Endothelial cell of umbilical vein (primary cell): ENCODE measurements at regions not wholly inside any gene's neighbourhood (a gene's known extent, or its start where the extent isn't known, plus 50 kb on each side); places are given as distances from the start of the nearest gene placed in this dataset.

Experiments used
- BruUV-seq: library from RNA; stranded (reverse); fragments of 400-500 nt; replicated peaks from 2 replicates; lab custom pipeline; 2021; lab: Mats Ljungman, UMichigan
- CTCF ChIA-PET: fragments of 300-600, 350-600 bp; sonication (Branson Sonifier 250); formaldehyde crosslinking; loops from one replicate; lab custom pipeline; 2021; ENCODE audit warnings: antibody characterized with exemption, inconsistent platforms; lab: Charles Lee
- POLR2A ChIA-PET: fragments of 300-600, 350-600 bp; sonication (Branson Sonifier 250); formaldehyde crosslinking; loops from one replicate; lab custom pipeline; 2021; ENCODE audit warnings: antibody characterized with exemption, inconsistent platforms; lab: Charles Lee
- DNase-seq: peaks from one replicate; pipeline ENCODE4 v3.0.0-alpha.2; 2011; ENCODE audit warnings: low read depth, low spot score
- FAIRE-seq: peaks from 2 replicates; lab custom pipeline; 2011; peaks lifted over from hg19 to GRCh38; lab: Jason Lieb, UNC
- H2AFZ ChIP-seq: 2 replicates; pipeline ENCODE4 v1.6.0; 2012; ENCODE audit warnings: low read depth, low read length, control low read depth, inconsistent platforms
- H3K27ac ChIP-seq: 2 replicates; pipeline ENCODE4 v1.5.1; 2011; ENCODE audit warnings: low read depth, mild to moderate bottlenecking, control low read depth, low read length, moderate library complexity; ENCODE audit not compliant: insufficient read depth
- H3K27me3 ChIP-seq, 2 experiments: 2 replicates each; pipeline versions ENCODE4 v1.6.0 to v1.6.1; 2011; ENCODE audit warnings: low read length in 2 of 2, mixed read lengths in 1 of 2; ENCODE audit not compliant: control insufficient read depth in 2 of 2, insufficient read depth in 2 of 2
- H3K36me3 ChIP-seq, 2 experiments: 2 replicates in 1 of 2; 3 replicates in 1 of 2; pipeline ENCODE4 v1.5.1; 2011; ENCODE audit warnings: low read length in 2 of 2, mild to moderate bottlenecking in 1 of 2, moderate library complexity in 1 of 2; ENCODE audit not compliant: control insufficient read depth in 2 of 2, insufficient read depth in 2 of 2; ENCODE audit errors: extremely low read depth in 1 of 2
- H3K4me1 ChIP-seq: 3 replicates; pipeline ENCODE4 v1.5.1; 2011; ENCODE audit warnings: mild to moderate bottlenecking, low read length; ENCODE audit not compliant: control insufficient read depth, insufficient read depth; ENCODE audit errors: extremely low read depth
- H3K4me2 ChIP-seq: 2 replicates; pipeline ENCODE4 v1.6.1; 2011; ENCODE audit warnings: low read length, control low read depth, mixed read lengths; ENCODE audit not compliant: insufficient read depth
- H3K4me3 ChIP-seq, 3 experiments: fragments of 200-600 bp in 1 of 3; sonication (generic), shearing (Covaris generic) in 1 of 3; replicated peaks in 1 of 3; 2 replicates each; pipeline ENCODE4 v1.5.1; 2011 to 2016; ENCODE audit warnings: control low read depth in 3 of 3, low read length in 3 of 3, mild to moderate bottlenecking in 2 of 3, inconsistent platforms in 1 of 3, low read depth in 1 of 3, moderate library complexity in 1 of 3; ENCODE audit not compliant: insufficient read depth in 1 of 3
- H3K79me2 ChIP-seq: 2 replicates; pipeline ENCODE4 v1.6.0; 2012; ENCODE audit warnings: low read length, inconsistent platforms; ENCODE audit not compliant: control insufficient read depth, insufficient read depth
- H3K9ac ChIP-seq: replicated peaks from 2 replicates; pipeline ENCODE3; 2011; ENCODE audit warnings: low read length, control low read depth; ENCODE audit not compliant: insufficient read depth; ENCODE audit errors: extremely low read depth
- H3K9me1 ChIP-seq: replicated peaks from 3 replicates; pipeline ENCODE4 v1.6.0; 2011; ENCODE audit warnings: mild to moderate bottlenecking, low read length; ENCODE audit not compliant: control insufficient read depth, insufficient read depth; ENCODE audit errors: extremely low read depth
- H3K9me3 ChIP-seq: replicated peaks from 2 replicates; pipeline ENCODE4 v1.5.1; 2012; ENCODE audit warnings: low read length, inconsistent platforms; ENCODE audit not compliant: control insufficient read depth, insufficient read depth
- H4K20me1 ChIP-seq: replicated peaks from 2 replicates; pipeline ENCODE3; 2011; ENCODE audit warnings: mild to moderate bottlenecking, low read length; ENCODE audit not compliant: control insufficient read depth, insufficient read depth; ENCODE audit errors: extremely low read depth
- EZH2 ChIP-seq: IDR thresholded peaks from 2 replicates; pipeline ENCODE4 v1.6.1; 2012; ENCODE audit warnings: borderline replicate concordance, low read depth, mild to moderate bottlenecking, moderate library complexity, low read length, inconsistent platforms; ENCODE audit not compliant: severe bottlenecking
- FOS ChIP-seq: IDR thresholded peaks from 2 replicates; pipeline ENCODE4 v1.6.1; 2011; ENCODE audit warnings: mild to moderate bottlenecking, low read length, moderate library complexity, borderline replicate concordance; ENCODE audit not compliant: insufficient read depth
- GATA2 ChIP-seq: IDR thresholded peaks from 2 replicates; pipeline ENCODE4 v1.7.0; 2011; ENCODE audit warnings: low read depth, mild to moderate bottlenecking, moderate library complexity, mixed read lengths, low read length; ENCODE audit not compliant: insufficient read length, insufficient read depth
- JUN ChIP-seq: IDR thresholded peaks from 2 replicates; pipeline ENCODE4 v1.6.1; 2011; ENCODE audit warnings: borderline replicate concordance, low read depth; ENCODE audit not compliant: insufficient read length, insufficient read depth
- MYC ChIP-seq: IDR thresholded peaks from one replicate; pipeline ENCODE4 v1.6.1; 2011; ENCODE audit warnings: mild to moderate bottlenecking, low read depth, low read length
- POLR2A ChIP-seq: IDR thresholded peaks from 2 replicates; pipeline ENCODE4 v1.6.1; 2012; ENCODE audit warnings: low read depth, mild to moderate bottlenecking, control low read depth, low read length
- POLR2AphosphoS5 ChIP-seq: IDR thresholded peaks from 2 replicates; pipeline ENCODE4 v1.6.1; 2012; ENCODE audit warnings: low read depth, mild to moderate bottlenecking, control low read depth, low read length, moderate library complexity; ENCODE audit not compliant: insufficient read depth
- dilution Hi-C: fragments of 300-500 bp; cut with MboI; formaldehyde crosslinking; loops from one replicate; pipeline ENCODE4 v1.15.0; 2019; ENCODE audit warnings: low sequenced_read_pairs; ENCODE audit not compliant: extremely low pct_ligation_motif_present
- intact Hi-C: fragments of 100-400 bp; cut with micrococcal nuclease; formaldehyde crosslinking; loops from one replicate; pipeline ENCODE4 v1.10.0; 2022
- TF ChIP-seq, protein P1 (sequence below), 2 donors: IDR thresholded peaks; 1 replicate in 1 of 2; 2 replicates in 1 of 2; pipeline ENCODE4 v1.5.1; 2011; ENCODE audit warnings: low read length in 2 of 2, mild to moderate bottlenecking in 2 of 2, moderate library complexity in 2 of 2, control low read depth in 1 of 2, inconsistent platforms in 1 of 2, low read depth in 1 of 2; ENCODE audit not compliant: insufficient read depth in 1 of 2; ENCODE audit errors: extremely low read depth in 1 of 2
- TF ChIP-seq, protein P2 (sequence below): IDR thresholded peaks from 2 replicates; pipeline ENCODE4 v1.6.1; 2011; ENCODE audit not compliant: insufficient read depth, insufficient read length

DNA sequence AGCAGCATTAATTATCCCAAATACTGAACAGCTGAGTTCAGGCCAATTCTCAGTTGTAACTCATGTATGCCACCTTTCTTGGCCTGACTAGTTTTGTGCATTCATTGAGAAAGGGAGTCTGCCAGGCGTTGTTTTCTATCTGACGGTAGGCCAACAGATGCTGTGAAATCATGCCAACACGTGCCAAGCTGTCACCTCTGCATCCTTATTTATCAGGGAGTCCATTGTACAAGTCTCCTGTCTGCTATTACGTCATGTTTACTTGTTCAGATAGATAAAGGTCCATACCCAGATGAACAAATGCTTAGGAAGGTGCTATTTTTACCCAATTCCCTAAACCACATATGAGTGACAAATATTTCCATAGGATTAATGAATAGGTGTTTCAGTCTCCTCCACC lies 127.2 kb upstream of the CDK6 start:
- DNase-seq = no peak
- intact Hi-C loops = no loop called here
- POLR2A ChIA-PET = no interaction called here
- dilution Hi-C loops = no loop called here
- no peak for FAIRE-seq
- CTCF ChIA-PET = no interaction called here
- TF ChIP-seq EZH2 = no peak
- no peak for TF ChIP-seq FOS
- TF ChIP-seq, protein P1, sequence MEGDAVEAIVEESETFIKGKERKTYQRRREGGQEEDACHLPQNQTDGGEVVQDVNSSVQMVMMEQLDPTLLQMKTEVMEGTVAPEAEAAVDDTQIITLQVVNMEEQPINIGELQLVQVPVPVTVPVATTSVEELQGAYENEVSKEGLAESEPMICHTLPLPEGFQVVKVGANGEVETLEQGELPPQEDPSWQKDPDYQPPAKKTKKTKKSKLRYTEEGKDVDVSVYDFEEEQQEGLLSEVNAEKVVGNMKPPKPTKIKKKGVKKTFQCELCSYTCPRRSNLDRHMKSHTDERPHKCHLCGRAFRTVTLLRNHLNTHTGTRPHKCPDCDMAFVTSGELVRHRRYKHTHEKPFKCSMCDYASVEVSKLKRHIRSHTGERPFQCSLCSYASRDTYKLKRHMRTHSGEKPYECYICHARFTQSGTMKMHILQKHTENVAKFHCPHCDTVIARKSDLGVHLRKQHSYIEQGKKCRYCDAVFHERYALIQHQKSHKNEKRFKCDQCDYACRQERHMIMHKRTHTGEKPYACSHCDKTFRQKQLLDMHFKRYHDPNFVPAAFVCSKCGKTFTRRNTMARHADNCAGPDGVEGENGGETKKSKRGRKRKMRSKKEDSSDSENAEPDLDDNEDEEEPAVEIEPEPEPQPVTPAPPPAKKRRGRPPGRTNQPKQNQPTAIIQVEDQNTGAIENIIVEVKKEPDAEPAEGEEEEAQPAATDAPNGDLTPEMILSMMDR (IDR thresholded peaks at IDR 0.05; ENCODE audit: extremely low read depth in 1 of 2, insufficient read depth in 1 of 2, low read depth in 1 of 2, low read length in 2 of 2) = no peak
- no peak for TF ChIP-seq JUN
- TF ChIP-seq POLR2A = no peak
- no peaks in the 10 kb centered on the region for H3K79me2 ChIP-seq
- H3K4me1 ChIP-seq = no peaks in the 10 kb centered on the region
- H3K27me3 ChIP-seq = peaks cover 0 to 2% of the 10 kb centered on the region in 2 experiments
- no TSS peak for BruUV-seq
- no peak overlapping the region for H3K9ac ChIP-seq
- no peak overlapping the region for H2AFZ ChIP-seq
- H3K9me1 ChIP-seq = no peaks in the 10 kb centered on the region
- H3K36me3 ChIP-seq = no peaks in the 10 kb centered on the region
- H3K9me3 ChIP-seq = no peaks in the 10 kb centered on the region
- H3K27ac ChIP-seq = no peak overlapping the region
- no peak overlapping the region for H3K4me2 ChIP-seq
- no peaks in the 10 kb centered on the region for H4K20me1 ChIP-seq
- H3K4me3 ChIP-seq = no peak overlapping the region

DNA sequence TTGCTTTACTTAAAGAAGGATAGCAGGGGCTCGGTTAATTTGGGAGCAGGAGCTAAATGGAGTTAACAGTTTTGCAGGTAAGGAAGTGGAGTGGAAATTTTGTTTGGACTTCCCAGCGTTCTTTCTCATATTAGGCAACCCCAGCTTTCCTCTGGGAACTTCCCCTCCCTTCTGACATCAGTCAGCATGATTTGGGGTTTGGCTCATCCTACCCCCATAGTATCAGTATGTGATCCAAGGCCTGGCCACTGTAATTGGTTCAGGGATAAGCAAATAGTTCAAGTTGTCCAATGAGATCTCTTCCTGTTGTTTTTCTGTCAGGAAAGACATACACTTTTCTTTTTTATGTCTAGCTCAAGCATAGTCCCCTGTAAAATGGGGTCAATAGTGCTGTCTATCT lies 125.6 kb upstream of the CDK6 start:
- dilution Hi-C loops = no loop called here

More for the DNA sequence above, 125.6 kb upstream of the CDK6 start:
- Histone ChIP-seq H3K27me3 (no peaks in the 10 kb centered on the region), H3K27ac (no peak overlapping the region), H3K79me2 (no peaks in the 10 kb centered on the region), H3K4me2 (no peak overlapping the region), H2AFZ (no peak overlapping the region), H3K4me1 (no peaks in the 10 kb centered on the region), H3K9me1 (no peaks in the 10 kb centered on the region), H3K9ac (no peak overlapping the region), H3K4me3 (no peak overlapping the region), H4K20me1 (no peaks in the 10 kb centered on the region), H3K9me3 (no peaks in the 10 kb centered on the region), H3K36me3 (no peaks in the 10 kb centered on the region)
- CTCF ChIA-PET = no interaction called here
- no TSS peak for BruUV-seq
- POLR2A ChIA-PET = no interaction called here
- FAIRE-seq = no peak
- intact Hi-C loops = no loop called here
- DNase-seq = no peak
- TF ChIP-seq MYC (no peak), POLR2AphosphoS5 (no peak), EZH2 (no peak), FOS (no peak), GATA2 (no peak), JUN (no peak), POLR2A (no peak)
- TF ChIP-seq, protein P1 (IDR thresholded peaks at IDR 0.05; ENCODE audit: extremely low read depth in 1 of 2, insufficient read depth in 1 of 2, low read depth in 1 of 2, low read length in 2 of 2) = no peak
- TF ChIP-seq, protein P2, sequence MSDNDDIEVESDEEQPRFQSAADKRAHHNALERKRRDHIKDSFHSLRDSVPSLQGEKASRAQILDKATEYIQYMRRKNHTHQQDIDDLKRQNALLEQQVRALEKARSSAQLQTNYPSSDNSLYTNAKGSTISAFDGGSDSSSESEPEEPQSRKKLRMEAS = no peak
